Activated CD4-positive, CD25-positive, alpha-beta regulatory T cell treated with anti-CD3 and anti-CD28 coated beads, Interleukin-2, amount 50 U/mL, for 24 hours (primary cell): ENCODE measurements at regions not wholly inside any gene's neighbourhood (a gene's known extent, or its start where the extent isn't known, plus 50 kb on each side); places are given as distances from the start of the nearest gene placed in this dataset.

ENCODE experiments used
- ATAC-seq, 2 donors: fragments of 150-1000 bp; cut with Tn5 transposase; one replicate each; pipeline ENCODE4 v1.10.0; 2021; ENCODE audit warnings: mild to moderate bottlenecking in 1 of 2, moderate library complexity in 1 of 2

DNA sequence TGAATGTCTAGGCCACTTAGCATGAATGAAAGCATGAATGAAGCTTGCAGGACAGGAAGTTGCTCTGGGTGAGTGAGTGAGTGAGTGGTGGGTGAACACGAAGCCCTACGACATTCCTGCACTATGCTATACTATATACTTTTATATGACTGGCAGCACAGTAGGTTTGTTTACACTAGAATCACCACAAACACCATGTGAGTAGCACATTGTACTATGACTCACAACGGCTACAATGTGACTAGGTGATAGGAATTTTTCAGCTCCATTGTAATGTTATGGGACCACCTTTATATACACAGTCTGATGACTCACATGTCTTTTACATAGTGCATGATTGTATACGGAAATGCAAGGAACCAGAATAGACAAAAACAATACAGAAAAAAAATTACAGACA is 1480.2 kb downstream of the AACS start:
- ATAC-seq: no peak

- no peak for ATAC-seq
These were observed 1482.7 kb downstream of the AACS start for GRCh38 chr12:126547905-126548304.

- ATAC-seq: no peak
These were observed 1486.6 kb downstream of the AACS start for GRCh38 chr12:126551869-126552268.

GRCh38 chr12:126554625-126555024 is 1489.4 kb downstream of the AACS start:
- no peak for ATAC-seq

GRCh38 chr12:126557659-126558058 is 1492.4 kb downstream of the AACS start:
- no peak for ATAC-seq

DNA sequence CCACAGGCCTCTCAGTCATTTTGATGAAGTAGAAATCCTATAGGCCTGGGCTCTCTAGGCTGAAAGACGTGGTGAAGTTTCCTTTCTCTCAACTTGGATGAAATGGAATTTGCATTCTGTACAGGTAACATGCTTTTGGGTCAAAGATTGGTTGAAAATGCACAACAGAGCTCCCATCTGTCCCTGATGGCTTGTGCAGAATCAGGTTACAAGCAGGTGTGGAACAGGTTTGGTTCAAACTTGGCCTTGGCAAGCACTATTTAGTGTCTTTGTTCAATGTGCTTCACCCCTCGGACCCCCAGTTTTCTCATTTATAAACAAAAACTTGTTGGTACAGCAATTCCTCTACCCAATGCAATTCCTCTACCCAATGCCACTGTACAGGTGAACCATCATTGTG is 1493.0 kb downstream of the AACS start:
- ATAC-seq: no peak

DNA sequence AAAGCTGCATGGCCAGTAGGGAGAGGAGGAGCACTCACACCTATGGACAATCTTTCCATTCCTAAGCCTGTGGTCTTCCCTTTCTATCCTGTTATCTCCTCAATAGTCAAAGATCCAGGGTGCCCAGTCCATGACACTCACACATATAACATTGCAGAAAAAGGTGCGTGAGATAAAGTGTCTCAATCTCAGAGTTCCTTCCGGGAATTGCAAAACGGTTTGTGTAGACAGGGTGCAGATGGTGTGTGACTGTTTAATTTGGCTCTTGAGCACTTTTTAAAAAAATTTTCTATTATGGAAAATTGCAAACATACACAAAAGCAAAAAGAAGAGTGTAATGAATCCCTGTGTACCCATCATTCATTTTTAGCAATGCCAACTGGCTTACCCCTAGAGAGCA is 1493.6 kb downstream of the AACS start:
- no peak for ATAC-seq

DNA sequence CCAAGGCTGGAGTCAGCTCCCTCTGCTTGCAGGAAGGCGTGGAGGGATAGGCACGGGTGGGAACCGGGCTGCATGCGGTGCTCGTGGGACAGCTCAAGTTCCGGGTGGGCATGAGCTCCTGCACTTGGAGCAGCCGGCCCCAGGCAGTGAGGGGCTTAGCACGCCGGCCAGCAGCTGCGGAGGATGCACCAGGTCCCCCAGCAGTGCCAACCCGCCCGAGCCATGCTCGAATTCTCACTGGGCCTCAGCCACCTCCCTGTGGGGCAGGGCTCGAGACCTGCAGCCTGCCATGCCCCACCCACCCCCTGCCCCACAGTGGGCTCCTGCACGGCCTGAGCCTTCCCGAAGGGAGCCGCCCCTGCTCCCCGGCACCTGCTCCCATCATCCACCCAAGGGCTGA is 1501.8 kb downstream of the AACS start:
- ATAC-seq: no peak

DNA sequence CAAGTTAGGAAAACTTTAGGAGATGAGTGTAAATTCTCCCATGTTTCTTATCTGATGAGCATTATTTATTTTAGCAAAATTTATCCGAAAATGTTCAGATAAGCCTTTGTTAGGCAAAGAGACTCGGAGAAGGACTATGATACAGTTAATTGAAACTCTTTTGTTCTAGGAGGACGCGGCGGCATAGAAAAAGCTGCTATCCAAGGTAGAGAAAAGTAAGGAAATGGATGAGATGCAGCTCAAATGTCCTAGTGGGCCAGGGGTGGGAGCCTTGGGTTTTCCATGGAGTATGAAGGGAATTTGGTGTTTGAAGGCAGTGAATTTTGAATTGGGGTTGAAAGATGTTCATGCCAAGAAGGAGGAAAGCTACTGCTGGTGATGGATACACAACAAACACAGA is 1504.5 kb downstream of the AACS start:
- no peak for ATAC-seq

DNA sequence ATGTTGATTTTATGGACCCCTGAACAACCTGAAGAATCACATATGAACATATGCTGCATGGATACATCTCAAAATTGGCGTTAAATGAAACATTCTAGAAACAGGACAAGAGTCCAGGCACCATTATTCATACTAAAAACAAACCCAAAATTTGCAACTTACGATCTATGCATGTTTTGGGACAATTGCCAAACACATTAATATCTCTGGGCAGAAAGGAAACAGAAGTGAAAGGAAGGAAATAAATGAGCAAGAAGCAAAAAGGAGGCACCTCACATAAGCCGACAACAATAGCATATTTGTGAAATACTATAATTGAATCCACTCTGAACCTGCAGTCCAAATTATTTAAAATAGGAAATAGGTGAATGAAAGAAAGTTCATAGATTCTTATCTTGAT is 1505.3 kb downstream of the AACS start:
- no peak for ATAC-seq

GRCh38 chr12:126572170-126572569 is 1506.9 kb downstream of the AACS start:
- no peak for ATAC-seq

GRCh38 chr12:126581655-126582054 is 1516.4 kb downstream of the AACS start:
- no peak for ATAC-seq

DNA sequence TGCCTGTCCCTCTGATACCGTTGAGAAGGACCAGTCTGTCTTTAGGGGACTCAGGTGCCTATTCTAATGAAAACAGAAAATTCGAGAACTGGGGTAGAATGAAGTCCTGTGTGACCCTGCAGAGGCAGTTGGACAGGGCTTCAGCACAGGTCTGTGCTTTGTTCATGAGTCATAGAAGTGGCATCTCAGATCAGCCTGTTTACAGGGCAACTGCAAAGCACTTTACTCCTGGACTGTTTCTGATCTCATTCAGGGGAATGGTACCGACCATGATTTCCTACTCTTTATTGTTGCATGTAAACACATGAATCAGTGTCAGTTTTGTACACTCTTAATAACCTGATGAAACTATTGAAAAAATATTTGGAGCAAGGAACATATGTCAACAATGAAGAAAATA is 1517.0 kb downstream of the AACS start:
- ATAC-seq: no peak

GRCh38 chr12:126588586-126589249 is 1523.5 kb downstream of the AACS start:
- ATAC-seq: peak in 1 of 2 donors; percentile 17

- no peak for ATAC-seq
These were observed 1526.3 kb downstream of the AACS start for GRCh38 chr12:126591533-126591932.

DNA sequence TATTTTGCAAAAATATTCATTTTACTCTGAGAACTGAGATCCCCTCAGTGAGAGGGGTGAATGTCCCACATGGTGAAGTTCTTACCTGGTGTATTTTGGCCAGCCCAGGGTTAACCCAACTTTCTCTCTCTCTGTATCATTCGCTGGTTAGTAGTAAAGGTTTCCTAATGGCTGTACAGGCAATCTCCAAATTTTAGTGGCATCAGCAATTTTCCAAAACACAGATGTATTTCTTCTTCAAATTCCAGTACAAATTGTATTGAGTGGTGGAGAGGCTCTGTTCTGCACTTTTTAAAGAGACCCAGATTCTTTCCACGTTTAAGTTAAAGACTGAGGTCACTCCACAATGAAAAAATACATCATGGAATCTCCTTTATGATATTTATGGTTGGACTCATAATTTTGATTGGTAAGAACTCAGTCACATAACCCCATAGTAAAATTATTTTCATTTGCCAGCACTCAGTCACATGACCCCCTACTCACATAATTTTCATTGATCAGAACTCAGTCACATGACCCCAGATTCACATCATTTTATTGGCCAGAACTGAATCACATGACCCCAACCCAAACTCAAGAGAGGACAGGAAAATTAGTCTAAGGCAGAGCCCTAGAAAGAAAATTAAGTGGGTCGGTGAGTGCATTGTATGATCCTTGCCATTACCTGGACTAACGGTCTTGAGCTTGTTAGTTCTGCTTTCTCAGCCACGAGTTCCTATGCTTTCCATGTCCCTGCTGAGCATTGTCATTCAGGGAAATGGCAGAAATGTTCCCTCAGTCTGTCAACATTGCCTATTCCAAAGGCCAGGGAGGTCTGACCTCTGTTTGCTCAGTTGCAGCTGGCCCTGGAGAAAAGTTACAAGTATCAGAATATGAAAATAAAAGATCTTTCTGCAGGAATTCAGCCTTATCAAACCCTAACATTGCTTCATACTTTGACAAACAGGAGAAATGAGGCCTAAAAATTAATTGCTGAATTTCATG is 1536.2 kb downstream of the AACS start:
- no peak for ATAC-seq

DNA sequence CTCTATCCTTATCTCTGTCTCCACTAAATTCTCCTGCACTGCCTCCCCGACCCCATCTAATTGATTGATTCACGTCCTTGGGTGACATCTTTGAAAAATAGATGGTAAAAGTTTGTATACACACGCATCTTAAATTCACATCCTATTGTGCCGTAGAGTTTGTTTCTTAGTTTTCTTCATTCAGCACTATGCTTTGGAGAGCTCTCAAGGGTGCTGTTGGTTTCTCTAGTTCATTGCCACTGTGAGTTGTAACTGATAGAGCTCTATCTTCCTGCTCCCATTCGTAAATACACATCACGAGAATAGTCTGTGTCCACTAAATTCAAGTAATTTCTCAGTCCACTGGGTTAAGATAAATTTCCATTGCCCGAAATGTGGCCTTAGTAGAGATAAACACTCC is 1537.4 kb downstream of the AACS start:
- ATAC-seq: no peak

- no peak for ATAC-seq
These were observed 1541.9 kb downstream of the AACS start for GRCh38 chr12:126607157-126607556.

GRCh38 chr12:126607867-126608266 is 1542.6 kb downstream of the AACS start:
- ATAC-seq: no peak

- no peak for ATAC-seq
These were observed 1543.5 kb downstream of the AACS start for GRCh38 chr12:126608607-126609175.

GRCh38 chr12:126616441-126616840 is 1551.2 kb downstream of the AACS start:
- no peak for ATAC-seq

DNA sequence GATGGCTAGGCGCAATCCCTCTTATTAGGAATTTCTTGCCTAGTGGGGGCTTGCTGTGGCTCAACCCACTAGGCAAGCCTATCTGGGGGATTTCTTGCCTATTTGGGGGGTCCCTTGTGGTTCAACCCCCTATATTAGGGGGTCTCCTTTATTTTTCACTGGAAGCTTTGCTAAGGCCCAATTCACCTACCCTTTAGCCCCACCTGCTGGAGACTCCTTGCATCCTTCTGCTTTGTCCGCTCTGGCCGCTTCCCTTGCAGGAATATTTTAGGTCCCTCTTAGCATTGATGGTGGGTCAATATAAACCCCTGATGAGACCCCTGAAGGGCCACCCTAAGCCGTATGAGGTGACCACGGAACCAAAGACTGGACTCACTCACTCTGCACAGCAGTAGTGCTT is 1552.1 kb downstream of the AACS start:
- no peak for ATAC-seq

DNA sequence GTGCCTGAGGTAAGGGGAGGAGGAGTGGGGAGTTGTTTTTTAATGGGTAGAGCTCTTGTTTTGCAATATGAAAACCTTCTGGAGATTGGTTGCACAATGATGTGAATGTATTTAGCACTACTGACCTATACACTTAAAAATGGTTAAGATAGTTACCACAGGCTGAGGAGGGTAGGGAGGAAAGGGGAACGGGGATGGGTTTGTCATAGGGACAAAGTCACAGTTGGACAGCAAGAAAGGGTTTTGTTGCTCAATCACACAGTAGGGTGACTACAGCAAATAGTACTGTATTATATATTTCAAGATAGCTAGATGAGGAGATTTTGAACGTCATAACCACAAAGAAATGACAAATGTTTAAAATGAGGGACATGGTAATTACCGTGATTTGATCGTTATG is 1562.4 kb downstream of the AACS start:
- no peak for ATAC-seq

DNA sequence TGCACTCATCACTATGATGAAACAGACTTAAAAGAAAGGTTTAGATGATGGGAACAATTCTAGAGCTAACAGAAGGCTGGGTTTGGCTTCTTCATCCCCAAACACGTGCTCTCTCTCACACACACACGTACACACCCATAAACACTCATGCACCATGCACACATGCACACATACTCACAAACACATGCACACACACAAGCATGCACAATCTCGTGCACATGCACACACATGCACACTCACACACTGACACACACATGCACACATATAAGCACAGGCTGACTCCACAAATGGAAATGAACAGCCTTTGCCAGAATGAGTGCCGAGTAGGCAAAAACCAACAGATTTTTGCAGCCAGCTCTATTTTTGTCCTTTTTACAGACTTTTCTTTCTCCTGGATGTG is 1571.6 kb downstream of the AACS start:
- no peak for ATAC-seq
